H1 (cell line): ENCODE measurements at regions not wholly inside any gene's neighbourhood (a gene's known extent, or its start where the extent isn't known, plus 50 kb on each side); places are given as distances from the start of the nearest gene placed in this dataset.
"Not testable (repeated sequence)": the region's sequence is repeated elsewhere in the genome, so short reads cannot be mapped to it uniquely, and the experiment has no call there.

Experiments
- CTCF ChIA-PET: fragments of 300-600 bp; sonication (Branson Sonifier 250); formaldehyde crosslinking; loops from one replicate; lab custom pipeline; 2021; ENCODE audit not compliant: partially characterized antibody; lab: Charles Lee
- POLR2A ChIA-PET: fragments of 300-600 bp; sonication (Branson Sonifier 250); formaldehyde crosslinking; loops from one replicate; lab custom pipeline; 2021; ENCODE audit warnings: inconsistent platforms; ENCODE audit not compliant: partially characterized antibody; lab: Charles Lee
- DNase-seq, 2 experiments: peaks; one replicate each; pipeline versions ENCODE4 v3.0.0 to v3.0.0-alpha.2; 2010 to 2022; ENCODE audit warnings: low spot score in 2 of 2, low read depth in 1 of 2, mixed read lengths in 1 of 2
- FAIRE-seq: peaks from 2 replicates; lab custom pipeline; 2011; peaks lifted over from hg19 to GRCh38; lab: Jason Lieb, UNC
- H2AFZ ChIP-seq: 2 replicates; pipeline ENCODE4 v1.8.1; 2012; ENCODE audit warnings: low read length, inconsistent platforms
- H2AK5ac ChIP-seq: 2 replicates; pipeline ENCODE4 v1.6.1; 2013; ENCODE audit warnings: low read depth, low read length
- H2BK120ac ChIP-seq: replicated peaks from 2 replicates; pipeline ENCODE3; 2013; ENCODE audit warnings: low read depth, low read length, inconsistent platforms
- H2BK12ac ChIP-seq: 2 replicates; pipeline ENCODE4 v1.6.1; 2013; ENCODE audit warnings: low read depth, low read length
- H2BK15ac ChIP-seq: 2 replicates; pipeline ENCODE4 v1.6.1; 2013; ENCODE audit warnings: low read length
- H2BK20ac ChIP-seq: 2 replicates; pipeline ENCODE4 v1.6.1; 2013; ENCODE audit warnings: low read length
- H2BK5ac ChIP-seq: 2 replicates; pipeline ENCODE4 v1.6.1; 2013; ENCODE audit warnings: low read depth, low read length
- H3K14ac ChIP-seq: 2 replicates; pipeline ENCODE4 v1.6.1; 2013; ENCODE audit warnings: inconsistent platforms; ENCODE audit not compliant: insufficient read length
- H3K18ac ChIP-seq: 2 replicates; pipeline ENCODE4 v1.6.1; 2013; ENCODE audit warnings: low read length; ENCODE audit errors: extremely low read depth
- H3K23ac ChIP-seq: 2 replicates; pipeline ENCODE4 v1.6.1; 2013; ENCODE audit warnings: inconsistent platforms; ENCODE audit not compliant: insufficient read length
- H3K23me2 ChIP-seq: 2 replicates; pipeline ENCODE4 v1.6.1; 2013; ENCODE audit warnings: low read depth, low read length
- H3K27ac ChIP-seq: 2 replicates; pipeline ENCODE4 v1.6.1; 2011; ENCODE audit warnings: low read depth, low read length, inconsistent platforms
- H3K27me3 ChIP-seq, 4 experiments: replicated peaks in 1 of 4; 1 replicate in 1 of 4; 2 replicates in 3 of 4; pipeline versions ENCODE4 v1.6.1 to v1.8.1; 2011 to 2013; ENCODE audit warnings: low read length in 3 of 4, mild to moderate bottlenecking in 3 of 4, inconsistent platforms in 2 of 4, mixed read lengths in 2 of 4, moderate library complexity in 1 of 4; ENCODE audit not compliant: control insufficient read depth in 3 of 4, insufficient read depth in 3 of 4; ENCODE audit errors: extremely low read depth in 1 of 4
- H3K36me3 ChIP-seq, 4 experiments: 2 replicates each; pipeline versions ENCODE4 v1.6.1 to v1.8.1; 2011 to 2013; ENCODE audit warnings: mild to moderate bottlenecking in 4 of 4, low read length in 3 of 4, moderate library complexity in 2 of 4, control low read depth in 1 of 4, inconsistent platforms in 1 of 4; ENCODE audit not compliant: insufficient read depth in 4 of 4, control insufficient read depth in 2 of 4
- H3K4ac ChIP-seq: replicated peaks from 2 replicates; pipeline ENCODE3; 2013; ENCODE audit warnings: low read length, low read depth, mixed read lengths, inconsistent platforms; ENCODE audit not compliant: insufficient read length
- H3K4me1 ChIP-seq, 4 experiments: replicated peaks in 1 of 4; 1 replicate in 1 of 4; 2 replicates in 3 of 4; pipeline versions ENCODE4 v1.6.1 to v1.8.1; 2011 to 2013; ENCODE audit warnings: low read length in 3 of 4, inconsistent platforms in 2 of 4, mixed read lengths in 1 of 4; ENCODE audit not compliant: insufficient read depth in 4 of 4, control insufficient read depth in 3 of 4
- H3K4me2 ChIP-seq, 2 experiments: 2 replicates each; pipeline versions ENCODE4 v1.6.1 to v1.8.1; 2011 to 2013; ENCODE audit warnings: low read depth in 2 of 2, low read length in 2 of 2, control low read depth in 1 of 2, inconsistent platforms in 1 of 2, mild to moderate bottlenecking in 1 of 2; ENCODE audit not compliant: insufficient read depth in 1 of 2
- H3K4me3 ChIP-seq, 4 experiments: fragments of 200-600, 300-600 bp in 1 of 4; sonication (generic), shearing (Covaris generic), sonication (Bioruptor Twin) in 1 of 4; 2 replicates each; pipeline versions ENCODE4 v1.5.1 to v1.8.1; 2011 to 2016; ENCODE audit warnings: low read length in 4 of 4, low read depth in 3 of 4, control low read depth in 2 of 4, inconsistent platforms in 2 of 4, mild to moderate bottlenecking in 2 of 4, mixed read lengths in 1 of 4, moderate library complexity in 1 of 4; ENCODE audit not compliant: insufficient read depth in 2 of 4; ENCODE audit errors: extremely low read depth in 1 of 4
- H3K56ac ChIP-seq: replicated peaks from 2 replicates; pipeline ENCODE3; 2013; ENCODE audit warnings: low read depth, mild to moderate bottlenecking, mixed read lengths, low read length, inconsistent platforms; ENCODE audit not compliant: insufficient read length
- H3K79me1 ChIP-seq: 2 replicates; pipeline ENCODE4 v1.6.1; 2013; ENCODE audit warnings: low read depth, low read length, control low read depth
- H3K79me2 ChIP-seq, 2 experiments: 2 replicates each; pipeline versions ENCODE4 v1.6.1 to v1.8.1; 2012 to 2013; ENCODE audit warnings: low read length in 2 of 2, mild to moderate bottlenecking in 2 of 2, inconsistent platforms in 1 of 2; ENCODE audit not compliant: insufficient read depth in 2 of 2, control insufficient read depth in 1 of 2
- H3K9ac ChIP-seq, 4 experiments: replicated peaks in 1 of 4; 1 replicate in 1 of 4; 2 replicates in 3 of 4; pipeline versions ENCODE4 v1.6.1 to v1.8.1; 2011 to 2013; ENCODE audit warnings: low read depth in 3 of 4, low read length in 3 of 4, control low read depth in 2 of 4, mild to moderate bottlenecking in 2 of 4, moderate library complexity in 2 of 4, inconsistent platforms in 1 of 4; ENCODE audit errors: extremely low read depth in 1 of 4
- H3K9me3 ChIP-seq, 2 experiments: 2 replicates each; pipeline versions ENCODE4 v1.6.1 to v1.8.1; 2012 to 2013; ENCODE audit warnings: mild to moderate bottlenecking in 2 of 2, moderate library complexity in 2 of 2, control low read depth in 1 of 2, inconsistent platforms in 1 of 2, low read depth in 1 of 2, low read length in 1 of 2, mixed read lengths in 1 of 2; ENCODE audit not compliant: insufficient read depth in 2 of 2
- H4K20me1 ChIP-seq, 2 experiments: replicated peaks in 1 of 2; 2 replicates each; pipeline versions ENCODE3 to v1.8.1; 2011 to 2013; ENCODE audit warnings: inconsistent platforms in 2 of 2, low read length in 2 of 2, mild to moderate bottlenecking in 1 of 2; ENCODE audit not compliant: insufficient read depth in 2 of 2, control insufficient read depth in 1 of 2
- H4K5ac ChIP-seq: 2 replicates; pipeline ENCODE4 v1.6.1; 2013; ENCODE audit warnings: low read length, low read depth, mixed read lengths, inconsistent platforms; ENCODE audit not compliant: insufficient read length
- H4K8ac ChIP-seq: 2 replicates; pipeline ENCODE4 v1.8.0; 2013; ENCODE audit warnings: mild to moderate bottlenecking, moderate library complexity, low read length, inconsistent platforms; ENCODE audit not compliant: insufficient read depth; ENCODE audit errors: extremely low read depth
- H4K91ac ChIP-seq: replicated peaks from 2 replicates; pipeline ENCODE3; 2013; ENCODE audit warnings: low read length, mixed read lengths, inconsistent platforms; ENCODE audit not compliant: insufficient read length
- WGBS, 2 experiments: shearing (Covaris generic) in 1 of 2; methylation state at CpG; one replicate each; pipeline versions ENCODE4 v1.1.6 to v1.1.7; 2013 to 2015; ENCODE audit warnings: low lambda C conversion rate in 2 of 2, mixed read lengths in 2 of 2, inconsistent platforms in 1 of 2, low coverage in 1 of 2, missing lambda C conversion rate in 1 of 2; ENCODE audit not compliant: insufficient replicate concordance in 2 of 2, insufficient coverage in 1 of 2, insufficient read length in 1 of 2; ENCODE audit errors: extremely low coverage in 1 of 2, missing lambda C conversion rate in 1 of 2; 5-methylcytosine and 5-hydroxymethylcytosine counted together

DNA sequence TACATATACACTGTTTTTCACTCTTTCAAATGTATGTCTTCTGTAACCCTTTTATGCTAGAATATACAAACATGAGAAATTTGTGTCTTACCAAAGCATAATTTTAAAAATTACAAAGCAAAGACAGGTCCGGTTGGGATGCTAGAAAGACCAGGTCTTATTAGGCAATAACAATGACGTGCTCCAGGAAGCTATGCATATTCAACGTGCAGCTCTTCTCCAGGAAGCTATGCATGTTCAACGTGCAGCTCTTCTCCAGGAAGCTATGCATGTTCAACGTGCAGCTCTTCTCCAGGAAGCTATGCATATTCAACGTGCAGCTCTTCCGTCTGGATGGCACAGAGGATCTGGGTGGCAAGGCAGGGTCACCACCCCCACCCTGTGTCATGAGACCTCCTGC, 123.4 kb upstream of the SIMC1 start:
- H2BK15ac ChIP-seq, H3K36me3 ChIP-seq, H2BK120ac ChIP-seq, H3K9me3 ChIP-seq, H3K79me1 ChIP-seq, H3K14ac ChIP-seq, H3K4me1 ChIP-seq, FAIRE-seq, H3K23me2 ChIP-seq, H3K4ac ChIP-seq, H2AK5ac ChIP-seq, H3K4me3 ChIP-seq, H2BK12ac ChIP-seq, CTCF ChIA-PET, H3K79me2 ChIP-seq, H4K5ac ChIP-seq, H3K56ac ChIP-seq, H4K20me1 ChIP-seq, H2BK20ac ChIP-seq, H3K27ac ChIP-seq, H3K23ac ChIP-seq, H4K8ac ChIP-seq, H2AFZ ChIP-seq, DNase-seq, H3K27me3 ChIP-seq, H4K91ac ChIP-seq, POLR2A ChIA-PET, H3K4me2 ChIP-seq, H3K9ac ChIP-seq, H3K18ac ChIP-seq, H2BK5ac ChIP-seq: not testable (repeated sequence)
- WGBS, 2 experiments: 75% methylated on average over 3 of the region's 7 CpGs; no CpG with 5 or more reads in 1 of the 2 experiments

DNA sequence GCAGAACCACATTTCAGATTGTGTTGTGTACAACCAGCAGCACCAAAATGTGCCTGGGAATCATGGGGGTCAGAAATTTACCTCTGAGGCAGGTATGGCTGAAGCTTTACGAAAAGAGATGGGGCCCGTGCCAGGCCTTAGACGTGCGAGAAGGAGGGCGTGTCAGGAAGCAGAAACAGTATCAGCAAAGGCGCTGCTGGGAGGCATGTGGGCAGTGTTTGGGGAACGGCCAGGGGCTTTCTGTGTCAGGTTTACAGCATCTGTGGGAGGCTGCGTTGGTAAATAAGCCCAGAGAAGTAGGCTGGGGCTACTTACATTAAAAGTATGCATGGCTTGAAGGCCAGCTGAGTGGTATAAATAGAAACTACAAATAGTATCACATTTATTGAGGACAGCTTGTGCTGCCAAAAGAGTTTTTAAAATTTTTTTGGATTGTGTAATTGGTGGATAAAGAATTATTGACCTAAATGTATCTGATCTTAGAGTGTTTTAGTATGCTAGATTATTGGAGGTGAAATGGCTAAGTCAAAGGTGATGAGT, 120.5 kb upstream of the SIMC1 start:
- H3K4me1 ChIP-seq, H4K91ac ChIP-seq, H4K8ac ChIP-seq, H3K27ac ChIP-seq, H3K79me2 ChIP-seq, H2BK12ac ChIP-seq, DNase-seq, H3K9ac ChIP-seq, H4K5ac ChIP-seq, H3K4ac ChIP-seq, H3K56ac ChIP-seq, H3K79me1 ChIP-seq, H3K23me2 ChIP-seq, H2AFZ ChIP-seq, H2BK5ac ChIP-seq, H2BK15ac ChIP-seq, H2BK20ac ChIP-seq, H2AK5ac ChIP-seq, H3K4me2 ChIP-seq, H2BK120ac ChIP-seq, FAIRE-seq, H3K4me3 ChIP-seq, H3K9me3 ChIP-seq, H3K36me3 ChIP-seq, H4K20me1 ChIP-seq, H3K18ac ChIP-seq, H3K23ac ChIP-seq, H3K14ac ChIP-seq, H3K27me3 ChIP-seq, POLR2A ChIA-PET, CTCF ChIA-PET: not testable (repeated sequence)
- 81% methylated on average over 2 of the region's 8 CpGs; no CpG with 5 or more reads in 1 of the 2 experiments for WGBS, 2 experiments
